Spinal cord (tissue), 9 donors: ENCODE measurements at regions not wholly inside any gene's neighbourhood (a gene's known extent, or its start where the extent isn't known, plus 50 kb on each side); places are given as distances from the start of the nearest gene placed in this dataset.
"Not testable (repeated sequence)": the region's sequence is repeated elsewhere in the genome, so short reads cannot be mapped to it uniquely, and the experiment has no call there.

Source experiments
- DNase-seq, 6 donors: peaks; one replicate each; pipeline versions ENCODE4 v3.0.0 to v3.0.0-alpha.2; 2013 to 2015; ENCODE audit warnings: low spot score in 6 of 6, low read depth in 4 of 6
- H3K27ac ChIP-seq: one replicate; pipeline ENCODE4 v1.5.1; 2013; ENCODE audit warnings: low read depth, low read length, control low read depth
- H3K27me3 ChIP-seq: one replicate; pipeline ENCODE4 v1.6.1; 2013; ENCODE audit warnings: low read length; ENCODE audit not compliant: control insufficient read depth, insufficient read depth
- H3K36me3 ChIP-seq: one replicate; pipeline ENCODE4 v1.6.1; 2013; ENCODE audit warnings: low read length; ENCODE audit not compliant: control insufficient read depth, insufficient read depth
- H3K4me1 ChIP-seq: one replicate; pipeline ENCODE4 v1.6.1; 2013; ENCODE audit warnings: low read length; ENCODE audit not compliant: control insufficient read depth, insufficient read depth
- H3K4me3 ChIP-seq: one replicate; pipeline ENCODE4 v1.5.1; 2013; ENCODE audit warnings: low read depth, low read length, control low read depth
- H3K9me3 ChIP-seq: one replicate; pipeline ENCODE4 v1.6.1; 2013; ENCODE audit warnings: low read length; ENCODE audit not compliant: control insufficient read depth, insufficient read depth
- WGBS: methylation state at CpG from one replicate; pipeline ENCODE4 v1.1.5; 2013; ENCODE audit warnings: missing lambda C conversion rate; ENCODE audit not compliant: insufficient coverage; 5-methylcytosine and 5-hydroxymethylcytosine counted together
- donor health status: healthy.

DNA sequence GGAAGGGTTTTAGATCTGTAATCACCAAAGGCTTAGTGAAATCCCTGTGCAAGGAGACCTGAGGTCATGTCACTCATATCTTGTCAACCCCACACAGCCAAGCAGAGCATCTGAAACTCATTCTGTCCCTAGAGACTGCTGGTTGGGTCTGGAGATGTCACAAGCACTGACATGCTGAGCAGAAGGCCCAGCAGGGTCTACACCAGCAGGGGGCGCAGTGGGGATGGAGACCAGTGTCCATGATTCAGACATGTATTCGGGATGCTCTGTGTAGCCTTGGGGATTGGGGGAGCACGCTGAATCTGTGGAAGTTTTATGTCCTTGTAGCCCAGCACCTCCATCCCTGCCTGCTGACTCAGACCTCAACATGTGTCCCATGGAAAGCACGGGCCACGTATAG lies 1247.3 kb downstream of the RPIA start:
- not testable (repeated sequence) for H3K9me3 ChIP-seq, H3K27ac ChIP-seq, H3K4me1 ChIP-seq, H3K4me3 ChIP-seq, H3K27me3 ChIP-seq, H3K36me3 ChIP-seq, DNase-seq
- 18% methylated on average over 4 of the region's 5 CpGs for WGBS

DNA sequence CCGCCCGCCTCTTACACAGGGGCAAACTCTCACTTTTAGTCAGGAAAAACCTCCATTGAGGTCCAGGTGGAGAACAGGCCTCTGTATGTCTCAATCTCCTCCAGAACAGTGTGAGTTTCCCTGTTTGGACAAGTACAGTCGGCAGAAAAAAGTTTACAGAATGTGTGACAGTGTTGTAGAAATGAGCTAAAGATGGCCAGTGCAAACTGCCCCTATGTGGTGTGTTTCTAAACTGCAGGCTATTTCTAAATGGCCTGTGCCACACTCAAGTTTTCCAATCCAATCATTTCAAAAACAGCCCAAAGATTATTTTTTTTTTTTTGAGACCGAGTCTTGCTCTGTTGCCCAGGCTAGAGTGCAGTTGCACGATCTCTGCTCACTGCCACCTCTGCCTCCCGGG lies 1252.8 kb downstream of the RPIA start:
- not testable (repeated sequence) for H3K9me3 ChIP-seq, H3K4me3 ChIP-seq, H3K27me3 ChIP-seq, H3K27ac ChIP-seq, H3K36me3 ChIP-seq, DNase-seq, H3K4me1 ChIP-seq
- WGBS: no CpG with 5 or more reads among the region's 6 CpGs

DNA sequence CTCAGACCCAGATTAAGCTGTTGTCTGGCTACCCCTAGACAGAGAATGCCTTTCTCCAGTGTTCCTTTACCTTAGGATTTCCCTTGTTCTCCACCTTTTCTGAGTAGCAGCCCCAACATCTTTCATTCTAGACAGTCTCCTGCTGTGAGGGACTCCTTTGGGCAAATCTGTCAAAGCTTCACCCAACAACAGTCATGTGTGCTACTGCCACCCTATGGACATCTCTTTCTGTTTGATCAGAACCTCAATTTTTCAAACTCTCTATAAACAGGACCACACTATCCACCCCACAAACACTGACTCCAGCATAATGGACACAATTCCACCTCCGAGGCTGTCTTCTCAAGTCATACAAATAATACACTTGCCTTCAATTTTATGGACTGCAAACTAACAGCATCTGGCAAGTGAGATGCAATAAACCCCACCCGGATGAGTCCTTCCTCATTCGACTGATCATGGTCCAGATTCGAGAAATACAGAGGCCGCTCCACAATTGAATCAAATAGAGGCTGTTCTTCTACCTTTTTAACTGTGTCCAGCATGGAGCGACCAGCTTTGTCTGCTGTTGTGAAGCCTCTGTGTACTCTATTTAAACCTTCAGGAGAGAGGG lies 1253.6 kb downstream of the RPIA start:
- not testable (repeated sequence) for H3K27me3 ChIP-seq, H3K4me1 ChIP-seq, H3K4me3 ChIP-seq, H3K27ac ChIP-seq, H3K36me3 ChIP-seq, H3K9me3 ChIP-seq, DNase-seq
- no CpG with 5 or more reads among the region's 6 CpGs for WGBS

DNA sequence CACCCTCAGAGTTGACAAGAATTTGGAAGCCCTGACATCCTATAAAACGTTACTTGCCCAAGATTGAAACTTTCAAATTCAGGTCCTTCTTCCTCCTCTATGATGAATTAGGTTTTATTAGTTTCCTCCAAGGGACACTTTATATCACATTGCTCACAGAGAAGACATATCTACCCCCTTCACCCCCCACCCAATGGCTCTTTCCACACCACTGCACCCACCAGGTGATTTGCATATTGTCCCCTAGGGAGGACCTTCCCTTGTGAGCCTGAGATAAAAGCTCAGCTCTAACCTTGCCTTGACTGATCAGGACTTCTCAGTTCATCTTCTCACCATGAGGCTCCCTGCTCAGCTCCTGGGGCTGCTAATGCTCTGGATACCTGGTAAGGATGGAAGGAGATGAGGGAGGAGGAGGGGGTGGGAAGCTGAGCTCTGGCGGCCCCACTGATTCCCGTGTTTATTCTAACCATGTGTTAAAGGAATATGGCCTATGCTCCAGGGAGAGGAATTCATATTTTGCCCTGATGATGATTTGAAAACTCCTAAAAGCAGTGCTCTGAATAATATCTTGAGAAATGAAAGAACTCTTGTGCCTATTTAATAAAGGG lies 1255.8 kb downstream of the RPIA start:
- not testable (repeated sequence) for H3K27ac ChIP-seq, H3K9me3 ChIP-seq, H3K4me3 ChIP-seq, H3K36me3 ChIP-seq, H3K27me3 ChIP-seq, H3K4me1 ChIP-seq, DNase-seq
- no CpG with 5 or more reads among the region's 3 CpGs for WGBS

DNA sequence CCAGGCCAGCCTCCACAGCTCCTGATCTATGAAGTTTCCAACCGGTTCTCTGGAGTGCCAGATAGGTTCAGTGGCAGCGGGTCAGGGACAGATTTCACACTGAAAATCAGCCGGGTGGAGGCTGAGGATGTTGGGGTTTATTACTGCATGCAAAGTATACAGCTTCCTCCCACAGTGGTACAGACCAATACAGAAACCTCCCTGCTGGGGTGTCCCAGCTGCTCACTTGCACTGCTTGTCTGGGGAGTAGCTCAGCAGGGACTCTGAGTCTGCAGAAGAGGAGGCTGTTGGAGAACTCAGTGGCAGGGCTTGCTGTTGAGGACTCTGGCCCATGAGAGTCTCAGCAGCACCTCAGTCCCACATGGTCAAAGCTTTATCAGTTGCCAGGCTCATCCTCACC lies 1256.6 kb downstream of the RPIA start:
- not testable (repeated sequence) for H3K27ac ChIP-seq

DNA sequence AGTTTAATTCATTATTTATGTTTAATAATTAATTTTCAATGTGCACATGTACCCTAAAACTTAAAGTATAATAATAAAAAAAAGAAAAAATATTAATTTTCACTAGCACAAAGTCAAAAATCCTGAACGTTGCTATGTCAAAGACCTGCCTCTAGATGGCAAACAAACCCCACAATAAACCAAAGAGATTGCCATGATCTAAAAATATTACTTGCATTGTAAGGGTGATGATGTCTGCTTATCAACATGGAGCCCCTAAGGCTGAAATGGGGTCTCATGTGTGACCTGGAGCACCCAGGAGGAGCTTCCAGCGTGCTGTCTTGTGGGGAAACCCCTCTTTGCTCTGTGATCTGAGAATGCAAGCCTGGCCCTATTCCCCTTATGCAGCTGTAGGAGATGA lies 1259.3 kb downstream of the RPIA start:
- H3K4me1 ChIP-seq, H3K36me3 ChIP-seq, H3K27ac ChIP-seq, H3K9me3 ChIP-seq, H3K4me3 ChIP-seq, DNase-seq, H3K27me3 ChIP-seq: not testable (repeated sequence)
- no CpG with 5 or more reads among the region's 2 CpGs for WGBS

More for the DNA sequence above, 1256.6 kb downstream of the RPIA start:
- H3K27me3 ChIP-seq, H3K9me3 ChIP-seq, DNase-seq, H3K4me3 ChIP-seq, H3K36me3 ChIP-seq, H3K4me1 ChIP-seq: not testable (repeated sequence)
- no CpG with 5 or more reads among the region's 3 CpGs for WGBS

DNA sequence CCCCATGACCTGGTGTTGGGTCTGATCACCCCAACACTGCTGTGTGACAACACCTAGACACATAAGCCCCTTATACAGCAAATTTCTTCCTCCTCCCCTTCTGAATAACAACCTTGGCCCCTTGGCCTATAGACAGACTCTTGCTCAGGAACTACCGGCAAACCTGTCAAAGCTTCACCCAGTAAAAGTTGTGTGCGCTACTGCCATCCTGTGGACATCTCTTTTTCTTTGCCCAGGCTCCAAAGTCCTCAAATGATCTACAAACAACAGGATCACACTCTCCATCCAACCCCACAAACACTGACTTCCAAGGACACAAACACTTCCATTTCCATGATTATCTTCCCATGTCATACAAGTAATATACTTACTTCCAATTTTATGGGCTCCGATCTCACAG lies 1265.8 kb downstream of the RPIA start:
- H3K4me1 ChIP-seq, H3K36me3 ChIP-seq, DNase-seq, H3K27me3 ChIP-seq, H3K4me3 ChIP-seq, H3K27ac ChIP-seq, H3K9me3 ChIP-seq: not testable (repeated sequence)
- 76% methylated on average over 2 of the region's 3 CpGs for WGBS

DNA sequence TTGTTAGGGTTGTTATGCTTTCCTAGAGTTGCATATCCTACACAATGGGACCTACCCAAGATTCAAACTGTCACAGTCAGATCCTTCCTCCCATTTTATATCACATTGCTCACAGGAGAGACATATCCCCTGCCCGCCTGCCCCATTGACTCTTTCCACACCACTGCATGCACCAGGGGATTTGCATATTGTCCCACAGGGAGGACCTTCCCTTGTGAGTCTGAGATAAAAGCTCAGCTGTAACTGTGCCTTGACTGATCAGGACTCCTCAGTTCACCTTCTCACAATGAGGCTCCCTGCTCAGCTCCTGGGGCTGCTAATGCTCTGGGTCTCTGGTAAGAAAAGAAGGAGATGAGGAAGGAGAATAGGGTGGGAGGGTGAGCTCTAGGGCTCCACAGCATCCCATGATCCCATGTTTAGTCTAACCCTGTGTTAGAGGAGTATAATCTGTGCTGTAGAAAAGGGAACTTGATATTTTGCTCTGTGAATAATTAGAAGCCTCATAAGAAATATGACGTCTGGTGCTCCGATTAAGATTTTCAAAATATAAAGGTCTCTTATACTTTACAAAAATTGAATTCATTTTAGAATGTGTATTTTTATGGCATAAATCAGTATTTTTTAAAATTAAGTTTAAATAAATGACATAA lies 1268.4 kb downstream of the RPIA start:
- H3K27ac ChIP-seq, H3K27me3 ChIP-seq, DNase-seq, H3K9me3 ChIP-seq, H3K36me3 ChIP-seq, H3K4me3 ChIP-seq, H3K4me1 ChIP-seq: not testable (repeated sequence)
- no CpG with 5 or more reads among the region's 3 CpGs for WGBS

DNA sequence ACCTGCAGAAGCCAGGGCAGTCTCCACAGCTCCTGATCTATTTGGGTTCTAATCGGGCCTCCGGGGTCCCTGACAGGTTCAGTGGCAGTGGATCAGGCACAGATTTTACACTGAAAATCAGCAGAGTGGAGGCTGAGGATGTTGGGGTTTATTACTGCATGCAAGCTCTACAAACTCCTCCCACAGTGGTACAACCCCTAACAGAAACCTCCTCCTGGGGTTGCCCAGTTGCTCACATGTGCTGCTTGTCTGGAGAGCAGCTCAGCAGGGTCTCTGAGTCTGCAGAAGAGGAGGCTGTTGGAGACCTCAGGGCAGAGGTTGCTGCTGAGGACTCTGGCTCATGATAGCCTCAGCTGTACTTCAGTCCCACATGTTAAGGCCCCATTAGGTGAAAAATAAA lies 1269.1 kb downstream of the RPIA start:
- WGBS: no CpG with 5 or more reads among the region's 2 CpGs
- not testable (repeated sequence) for DNase-seq, H3K36me3 ChIP-seq, H3K27me3 ChIP-seq, H3K27ac ChIP-seq, H3K4me3 ChIP-seq, H3K9me3 ChIP-seq, H3K4me1 ChIP-seq

DNA sequence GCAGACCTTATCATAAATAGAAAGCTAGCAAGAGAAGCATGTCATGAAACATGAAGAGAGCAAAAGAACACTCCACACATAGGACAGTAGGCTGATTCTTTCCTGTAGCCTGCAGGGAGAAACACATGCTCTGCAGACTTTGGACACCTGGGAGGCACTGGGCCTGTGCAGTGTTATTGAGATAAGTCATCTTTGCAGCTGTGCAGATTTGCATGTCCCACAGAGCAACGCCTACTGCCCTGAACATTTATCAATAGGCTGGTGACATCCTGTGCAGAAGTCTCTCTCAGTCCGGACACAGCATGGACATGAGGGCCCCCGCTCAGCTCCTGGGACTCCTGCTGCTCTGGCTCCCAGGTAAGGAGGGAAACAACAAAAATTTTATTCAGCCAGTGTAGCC lies 1277.1 kb downstream of the RPIA start:
- not testable (repeated sequence) for H3K4me1 ChIP-seq, H3K27ac ChIP-seq, H3K27me3 ChIP-seq, H3K9me3 ChIP-seq, DNase-seq, H3K4me3 ChIP-seq, H3K36me3 ChIP-seq
- WGBS: 33% methylated on average over 3 of the region's 3 CpGs
